OCI-LY1 (cell line): ENCODE measurements at regions not wholly inside any gene's neighbourhood (a gene's known extent, or its start where the extent isn't known, plus 50 kb on each side); places are given as distances from the start of the nearest gene placed in this dataset.

Experiments
- EZH2 ChIP-seq: fragments of 200-600 bp; sonication (generic), shearing (Covaris generic); IDR thresholded peaks from 2 replicates; pipeline ENCODE4 v1.8.0; 2017; ENCODE audit warnings: borderline replicate concordance, mixed run types, mild to moderate bottlenecking, antibody characterized with exemption, low read length, moderate library complexity, mixed read lengths
- TF ChIP-seq, protein P1 (sequence below): fragments of 200-600 bp; sonication (generic), shearing (Covaris generic); IDR thresholded peaks from 2 replicates; pipeline ENCODE4 v1.5.1; 2017; ENCODE audit warnings: mild to moderate bottlenecking, antibody characterized with exemption, low read length, moderate library complexity, mixed read lengths

- TF ChIP-seq, protein P1, sequence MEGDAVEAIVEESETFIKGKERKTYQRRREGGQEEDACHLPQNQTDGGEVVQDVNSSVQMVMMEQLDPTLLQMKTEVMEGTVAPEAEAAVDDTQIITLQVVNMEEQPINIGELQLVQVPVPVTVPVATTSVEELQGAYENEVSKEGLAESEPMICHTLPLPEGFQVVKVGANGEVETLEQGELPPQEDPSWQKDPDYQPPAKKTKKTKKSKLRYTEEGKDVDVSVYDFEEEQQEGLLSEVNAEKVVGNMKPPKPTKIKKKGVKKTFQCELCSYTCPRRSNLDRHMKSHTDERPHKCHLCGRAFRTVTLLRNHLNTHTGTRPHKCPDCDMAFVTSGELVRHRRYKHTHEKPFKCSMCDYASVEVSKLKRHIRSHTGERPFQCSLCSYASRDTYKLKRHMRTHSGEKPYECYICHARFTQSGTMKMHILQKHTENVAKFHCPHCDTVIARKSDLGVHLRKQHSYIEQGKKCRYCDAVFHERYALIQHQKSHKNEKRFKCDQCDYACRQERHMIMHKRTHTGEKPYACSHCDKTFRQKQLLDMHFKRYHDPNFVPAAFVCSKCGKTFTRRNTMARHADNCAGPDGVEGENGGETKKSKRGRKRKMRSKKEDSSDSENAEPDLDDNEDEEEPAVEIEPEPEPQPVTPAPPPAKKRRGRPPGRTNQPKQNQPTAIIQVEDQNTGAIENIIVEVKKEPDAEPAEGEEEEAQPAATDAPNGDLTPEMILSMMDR, result no peak
- TF ChIP-seq EZH2, result no peak
These were observed 479.5 kb downstream of the ZNF536 start for GRCh38 chr19:30851646-30852045.
